D721Med (cell line): ENCODE measurements at regions not wholly inside any gene's neighbourhood (a gene's known extent, or its start where the extent isn't known, plus 50 kb on each side); places are given as distances from the start of the nearest gene placed in this dataset.

Experiments
- DNase-seq: peaks from one replicate; pipeline ENCODE4 v3.0.0; 2011; ENCODE audit warnings: low spot score; ENCODE audit not compliant: insufficient read length
- FAIRE-seq: peaks from 2 replicates; lab custom pipeline; 2011; peaks lifted over from hg19 to GRCh38; lab: Jason Lieb, UNC
- TF ChIP-seq, protein P1 (sequence below): IDR thresholded peaks from 2 replicates; pipeline ENCODE4 v1.5.1; 2012; ENCODE audit warnings: mild to moderate bottlenecking, control low read depth; ENCODE audit not compliant: insufficient read depth; ENCODE audit errors: missing control alignments

DNA sequence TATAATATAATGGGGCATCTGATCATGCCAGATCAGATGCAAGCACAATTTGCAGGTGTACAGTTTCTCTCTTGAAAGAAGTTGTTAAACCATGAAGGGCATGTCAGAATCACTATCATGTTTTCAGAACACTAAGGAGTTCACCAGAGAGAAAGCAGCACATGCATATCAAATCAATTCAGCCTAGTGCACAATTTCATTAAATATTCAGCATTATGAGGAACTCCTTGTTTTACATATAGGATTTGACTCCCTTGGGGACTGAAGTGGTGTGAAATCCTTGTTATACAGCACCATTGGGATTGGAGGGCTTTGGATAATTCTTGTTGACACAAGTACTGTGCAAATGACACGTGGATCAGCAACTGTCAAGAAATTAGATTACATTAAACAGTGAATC is 562.1 kb upstream of the KLHL29 start:
- FAIRE-seq: no peak
- TF ChIP-seq, protein P1, sequence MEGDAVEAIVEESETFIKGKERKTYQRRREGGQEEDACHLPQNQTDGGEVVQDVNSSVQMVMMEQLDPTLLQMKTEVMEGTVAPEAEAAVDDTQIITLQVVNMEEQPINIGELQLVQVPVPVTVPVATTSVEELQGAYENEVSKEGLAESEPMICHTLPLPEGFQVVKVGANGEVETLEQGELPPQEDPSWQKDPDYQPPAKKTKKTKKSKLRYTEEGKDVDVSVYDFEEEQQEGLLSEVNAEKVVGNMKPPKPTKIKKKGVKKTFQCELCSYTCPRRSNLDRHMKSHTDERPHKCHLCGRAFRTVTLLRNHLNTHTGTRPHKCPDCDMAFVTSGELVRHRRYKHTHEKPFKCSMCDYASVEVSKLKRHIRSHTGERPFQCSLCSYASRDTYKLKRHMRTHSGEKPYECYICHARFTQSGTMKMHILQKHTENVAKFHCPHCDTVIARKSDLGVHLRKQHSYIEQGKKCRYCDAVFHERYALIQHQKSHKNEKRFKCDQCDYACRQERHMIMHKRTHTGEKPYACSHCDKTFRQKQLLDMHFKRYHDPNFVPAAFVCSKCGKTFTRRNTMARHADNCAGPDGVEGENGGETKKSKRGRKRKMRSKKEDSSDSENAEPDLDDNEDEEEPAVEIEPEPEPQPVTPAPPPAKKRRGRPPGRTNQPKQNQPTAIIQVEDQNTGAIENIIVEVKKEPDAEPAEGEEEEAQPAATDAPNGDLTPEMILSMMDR: no peak
- DNase-seq: no peak

DNA sequence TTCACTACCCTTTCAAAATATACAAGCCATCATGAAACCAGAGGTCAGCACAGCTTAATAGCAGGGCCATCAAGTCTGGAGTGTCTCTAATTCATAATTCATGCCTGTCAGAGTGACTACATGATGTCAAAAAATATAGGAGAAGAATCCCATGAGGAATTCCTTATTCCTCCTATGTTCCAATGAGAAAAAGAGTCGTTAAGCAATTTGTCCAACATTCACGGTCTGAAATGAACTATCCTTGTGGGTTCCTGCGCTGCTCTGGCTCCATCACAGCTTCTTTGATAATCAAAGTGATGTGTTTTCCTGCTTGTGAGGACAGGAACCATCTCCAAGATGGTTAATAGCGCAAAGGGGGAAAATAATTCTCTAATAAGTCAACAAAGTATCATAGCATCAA is 560.4 kb upstream of the KLHL29 start:
- FAIRE-seq (no peak), DNase-seq (no peak)
- TF ChIP-seq, protein P1: no peak

DNA sequence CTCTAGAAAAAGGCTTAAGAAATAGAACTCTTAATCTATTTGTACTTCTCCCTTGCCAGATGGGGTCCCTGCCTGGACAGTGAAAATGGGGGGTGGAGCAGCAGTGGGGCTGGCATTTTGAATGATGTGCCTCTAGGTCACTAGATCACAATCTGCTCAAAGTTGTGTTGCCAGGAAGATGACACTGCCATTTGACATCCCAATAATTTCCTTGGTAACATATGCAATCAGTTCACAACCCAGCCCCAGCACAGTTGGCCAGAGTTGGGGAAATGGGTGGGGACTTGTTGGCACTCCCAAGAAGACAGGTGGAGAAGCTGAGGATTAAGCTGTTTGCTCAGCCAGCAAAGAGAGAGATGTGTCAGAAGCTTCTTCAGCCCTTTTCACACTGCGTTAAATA is 558.3 kb upstream of the KLHL29 start:
- DNase-seq: no peak
- no peak for FAIRE-seq
- TF ChIP-seq, protein P1: no peak

DNA sequence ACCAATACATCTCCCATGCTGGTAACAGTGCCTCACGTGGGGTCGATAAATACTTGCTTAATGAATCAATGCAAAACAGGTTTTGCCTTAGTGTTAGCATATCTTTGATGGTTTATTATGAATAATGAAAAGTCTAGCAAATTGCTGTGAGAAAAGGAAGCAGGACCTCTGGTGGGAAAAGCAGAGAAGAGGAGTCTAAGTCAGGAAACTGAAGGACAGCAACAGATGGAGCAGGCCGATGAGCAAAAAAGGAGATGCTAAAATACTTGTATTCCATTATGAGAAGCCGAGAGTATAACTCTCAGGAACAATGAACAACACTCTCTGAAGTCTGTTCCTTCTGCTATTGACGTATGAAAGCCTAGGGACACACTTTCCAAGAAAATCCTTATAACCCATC is 555.2 kb upstream of the KLHL29 start:
- FAIRE-seq (no peak), DNase-seq (no peak)
- TF ChIP-seq, protein P1: no peak

DNA sequence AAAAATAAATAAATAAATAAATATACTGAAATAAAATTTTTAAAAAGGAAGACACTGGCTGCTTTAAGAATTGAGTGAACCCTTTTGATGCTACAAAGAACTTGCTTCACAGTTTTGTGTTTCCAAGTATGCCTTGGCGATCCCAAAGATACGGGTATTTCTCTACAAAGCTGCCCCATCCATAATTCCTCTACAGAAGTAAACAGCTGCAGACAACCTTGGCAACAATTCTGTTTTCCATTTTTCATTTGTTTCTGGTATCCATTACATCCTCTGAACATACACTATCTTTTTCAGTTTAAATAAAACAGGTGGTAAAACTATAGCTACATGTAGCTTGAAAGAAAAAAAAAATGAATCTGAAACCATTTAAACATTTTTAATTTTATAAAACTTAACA is 552.8 kb upstream of the KLHL29 start:
- DNase-seq (no peak), FAIRE-seq (no peak)
- TF ChIP-seq, protein P1: no peak

DNA sequence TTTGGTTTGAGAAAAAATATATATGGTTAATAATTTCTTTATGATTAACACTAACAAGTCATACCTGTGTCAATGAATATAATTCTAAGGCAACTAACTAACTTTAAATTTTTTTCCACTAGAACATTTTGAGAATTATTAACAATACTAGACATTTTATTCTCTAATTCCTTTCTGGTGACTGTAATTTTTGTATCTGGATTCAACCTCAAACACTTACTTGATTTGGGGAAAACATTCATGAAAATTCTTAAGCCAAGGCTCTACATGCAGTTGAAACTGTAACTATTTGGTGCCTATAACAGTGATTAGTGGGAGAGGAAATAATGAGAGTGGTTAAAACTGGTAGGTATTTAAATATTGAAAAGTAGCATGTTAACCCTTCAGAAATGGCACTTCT is 546.5 kb upstream of the KLHL29 start:
- DNase-seq: no peak
- TF ChIP-seq, protein P1: no peak
- no peak for FAIRE-seq

DNA sequence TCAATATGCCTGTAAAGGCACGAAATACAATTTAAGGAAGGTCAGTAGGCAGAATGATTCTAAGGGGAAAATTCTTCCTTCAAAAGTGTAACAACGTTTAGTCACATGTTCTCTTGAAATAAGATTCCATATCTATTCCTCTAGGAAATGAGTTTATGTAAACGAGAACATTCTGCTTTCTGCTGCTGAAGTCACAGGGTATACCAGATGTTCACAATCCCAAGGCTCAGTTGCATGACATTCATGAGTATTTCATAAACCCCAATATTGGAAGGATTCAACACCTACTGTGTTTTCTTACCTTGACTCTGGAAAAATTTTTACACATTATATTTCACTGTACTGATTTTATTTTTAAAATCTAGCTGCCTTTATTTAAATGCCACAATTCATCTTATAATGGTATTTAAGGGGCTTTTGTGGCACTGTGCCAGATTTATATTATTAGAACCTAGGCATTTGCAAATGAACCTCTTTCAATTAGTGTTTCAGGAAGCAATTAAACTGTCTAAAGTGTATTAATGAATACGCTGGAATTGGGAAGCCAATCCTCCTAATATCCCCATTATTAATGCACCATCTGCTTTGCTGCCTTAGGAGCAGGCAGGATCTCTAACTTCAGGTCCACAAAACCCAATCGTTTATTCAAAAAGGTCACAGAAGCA is 542.6 kb upstream of the KLHL29 start:
- DNase-seq (no peak), FAIRE-seq (no peak)
- TF ChIP-seq, protein P1: no peak
